ENCODE measurements at regions not wholly inside any gene's neighbourhood (a gene's known extent, or its start where the extent isn't known, plus 50 kb on each side); places are given as distances from the start of the nearest gene placed in this dataset.

DNA sequence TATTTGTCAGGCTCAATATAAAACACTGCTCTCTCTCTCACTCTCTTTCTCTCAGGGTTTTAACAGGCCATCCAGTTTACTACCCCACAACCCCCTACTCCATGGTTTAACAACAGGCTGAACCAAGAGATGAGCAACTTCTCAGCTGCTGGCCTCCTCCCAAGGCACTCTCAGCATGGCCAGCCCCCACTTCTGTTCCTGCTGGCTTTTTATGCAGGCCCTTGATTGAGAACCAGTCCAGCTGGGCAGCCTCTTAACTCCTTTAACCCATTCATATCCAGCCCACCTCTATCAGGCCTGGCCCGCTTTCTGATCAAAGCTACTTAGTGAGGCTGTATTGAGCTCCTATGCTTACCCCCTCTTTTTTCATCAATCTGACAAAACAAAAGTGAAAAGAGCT lies 346.8 kb upstream of the POU3F2 start:
- intact Hi-C loops (cut with micrococcal nuclease; ENCODE audit: unreplicated experiment): no loop called here

DNA sequence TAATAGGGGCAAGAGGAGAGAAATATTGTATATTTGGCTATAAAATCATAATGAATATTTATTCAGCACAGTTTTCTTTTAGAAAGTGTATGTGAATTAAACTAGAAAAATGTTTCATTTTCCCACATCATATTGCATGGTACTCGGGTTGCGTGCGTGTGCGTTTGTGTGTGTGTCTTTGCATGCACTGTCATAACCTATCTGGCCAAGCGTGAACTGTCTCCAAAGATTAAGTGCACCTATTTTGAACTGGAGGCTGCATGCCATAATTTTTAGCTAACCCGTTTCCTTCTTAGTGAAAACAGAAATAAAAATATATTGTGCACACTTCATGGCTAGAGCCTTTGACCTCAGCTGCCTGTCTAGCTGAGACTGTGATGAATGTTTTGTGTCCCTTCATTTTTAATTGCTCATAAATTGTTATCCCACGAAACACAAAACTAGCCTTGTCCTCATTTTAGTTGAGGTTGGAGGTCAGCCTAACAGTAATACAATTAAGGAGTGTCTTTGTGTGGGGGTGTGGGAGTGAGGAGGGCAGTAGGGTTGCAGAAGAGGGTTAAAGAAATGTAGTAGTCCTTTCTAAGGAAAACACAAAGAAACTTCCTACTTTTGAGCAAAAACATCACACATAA lies 336.1 kb upstream of the POU3F2 start:
- intact Hi-C loops (cut with micrococcal nuclease; ENCODE audit: unreplicated experiment): no loop called here
- no peak overlapping the region for H3K27ac ChIP-seq (ENCODE audit: low read depth, low read length, poor library complexity, severe bottlenecking)
- POLR2A ChIA-PET (ENCODE audit: low non-redundant PET): no interaction called here
- BruUV-seq (replicated peaks): no TSS peak
- TF ChIP-seq, protein P1, sequence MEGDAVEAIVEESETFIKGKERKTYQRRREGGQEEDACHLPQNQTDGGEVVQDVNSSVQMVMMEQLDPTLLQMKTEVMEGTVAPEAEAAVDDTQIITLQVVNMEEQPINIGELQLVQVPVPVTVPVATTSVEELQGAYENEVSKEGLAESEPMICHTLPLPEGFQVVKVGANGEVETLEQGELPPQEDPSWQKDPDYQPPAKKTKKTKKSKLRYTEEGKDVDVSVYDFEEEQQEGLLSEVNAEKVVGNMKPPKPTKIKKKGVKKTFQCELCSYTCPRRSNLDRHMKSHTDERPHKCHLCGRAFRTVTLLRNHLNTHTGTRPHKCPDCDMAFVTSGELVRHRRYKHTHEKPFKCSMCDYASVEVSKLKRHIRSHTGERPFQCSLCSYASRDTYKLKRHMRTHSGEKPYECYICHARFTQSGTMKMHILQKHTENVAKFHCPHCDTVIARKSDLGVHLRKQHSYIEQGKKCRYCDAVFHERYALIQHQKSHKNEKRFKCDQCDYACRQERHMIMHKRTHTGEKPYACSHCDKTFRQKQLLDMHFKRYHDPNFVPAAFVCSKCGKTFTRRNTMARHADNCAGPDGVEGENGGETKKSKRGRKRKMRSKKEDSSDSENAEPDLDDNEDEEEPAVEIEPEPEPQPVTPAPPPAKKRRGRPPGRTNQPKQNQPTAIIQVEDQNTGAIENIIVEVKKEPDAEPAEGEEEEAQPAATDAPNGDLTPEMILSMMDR (conservative IDR thresholded peaks at IDR 0.05; ENCODE audit: low read depth, low read length): no peak
- no peak for TF ChIP-seq EZH2 (IDR thresholded peaks at IDR 0.05; ENCODE audit: borderline replicate concordance, low read depth, low read length, poor library complexity, severe bottlenecking)
- CTCF ChIA-PET: no interaction called here
- H3K9me3 ChIP-seq (ENCODE audit: low read depth, low read length, poor library complexity, severe bottlenecking): no peaks in the 10 kb centered on the region
- no peak overlapping the region for H3K4me3 ChIP-seq (ENCODE audit: low read depth, low read length, poor library complexity, severe bottlenecking)
- no peak for DNase-seq (ENCODE audit: low spot score)
- no peaks in the 10 kb centered on the region for H3K36me3 ChIP-seq (ENCODE audit: insufficient read depth, low read length, poor library complexity, severe bottlenecking)
- no peaks in the 10 kb centered on the region for H3K27me3 ChIP-seq (replicated peaks; ENCODE audit: insufficient read depth, low read depth, low read length, poor library complexity)
- no peaks in the 10 kb centered on the region for H3K4me1 ChIP-seq (ENCODE audit: insufficient read depth, low read length, poor library complexity, severe bottlenecking)

More for the DNA sequence above, 346.8 kb upstream of the POU3F2 start:
- H3K36me3 ChIP-seq (ENCODE audit: insufficient read depth, low read length, poor library complexity, severe bottlenecking): no peaks in the 10 kb centered on the region
- H3K9me3 ChIP-seq (ENCODE audit: low read depth, low read length, poor library complexity, severe bottlenecking): no peaks in the 10 kb centered on the region
- no peak for DNase-seq (ENCODE audit: low spot score)
- no TSS peak for BruUV-seq (replicated peaks)
- H3K4me1 ChIP-seq (ENCODE audit: insufficient read depth, low read length, poor library complexity, severe bottlenecking): no peaks in the 10 kb centered on the region
- H3K27me3 ChIP-seq (replicated peaks; ENCODE audit: insufficient read depth, low read depth, low read length, poor library complexity): no peaks in the 10 kb centered on the region
- no peak overlapping the region for H3K4me3 ChIP-seq (ENCODE audit: low read depth, low read length, poor library complexity, severe bottlenecking)
- no peak overlapping the region for H3K27ac ChIP-seq (ENCODE audit: low read depth, low read length, poor library complexity, severe bottlenecking)
- POLR2A ChIA-PET (ENCODE audit: low non-redundant PET): interaction anchor here (0.6 kb wide), 1 partner anchor 9 kb away, joined by 3 read pairs; no protein-coding TSS in a partner anchor
- CTCF ChIA-PET: no interaction called here
- TF ChIP-seq, protein P1 (conservative IDR thresholded peaks at IDR 0.05; ENCODE audit: low read depth, low read length): no peak
- no peak for TF ChIP-seq EZH2 (IDR thresholded peaks at IDR 0.05; ENCODE audit: borderline replicate concordance, low read depth, low read length, poor library complexity, severe bottlenecking)

- H3K9me3 ChIP-seq (ENCODE audit: low read depth, low read length, poor library complexity, severe bottlenecking): no peaks in the 10 kb centered on the region
- no peak overlapping the region for H3K27ac ChIP-seq (ENCODE audit: low read depth, low read length, poor library complexity, severe bottlenecking)
- H3K36me3 ChIP-seq (ENCODE audit: insufficient read depth, low read length, poor library complexity, severe bottlenecking): no peaks in the 10 kb centered on the region
- DNase-seq (ENCODE audit: low spot score): no peak
- intact Hi-C loops (cut with micrococcal nuclease; ENCODE audit: unreplicated experiment): no loop called here
- ChIA-PET POLR2A (ENCODE audit: low non-redundant PET) (no interaction called here), CTCF (no interaction called here)
- no peak overlapping the region for H3K4me3 ChIP-seq (ENCODE audit: low read depth, low read length, poor library complexity, severe bottlenecking)
- H3K27me3 ChIP-seq (replicated peaks; ENCODE audit: insufficient read depth, low read depth, low read length, poor library complexity): no peaks in the 10 kb centered on the region
- TF ChIP-seq EZH2 (IDR thresholded peaks at IDR 0.05; ENCODE audit: borderline replicate concordance, low read depth, low read length, poor library complexity, severe bottlenecking): no peak
- TF ChIP-seq, protein P1 (conservative IDR thresholded peaks at IDR 0.05; ENCODE audit: low read depth, low read length): no peak
- no peaks in the 10 kb centered on the region for H3K4me1 ChIP-seq (ENCODE audit: insufficient read depth, low read length, poor library complexity, severe bottlenecking)
- no TSS peak for BruUV-seq (replicated peaks)
Measured at GRCh38 chr6:98498866-98499265, 335.5 kb upstream of the POU3F2 start.
